OCI-M2 (cell line): ENCODE measurements at regions not wholly inside any gene's neighbourhood (a gene's known extent, or its start where the extent isn't known, plus 50 kb on each side); places are given as distances from the start of the nearest gene placed in this dataset.
"Not testable (repeated sequence)": the region's sequence is repeated elsewhere in the genome, so short reads cannot be mapped to it uniquely, and the experiment has no call there.

Experiments
- DNase-seq: peaks from one replicate; lab custom pipeline; 2025; ENCODE audit not compliant: unreplicated experiment; lab: John Stamatoyannopoulos, UW

DNA sequence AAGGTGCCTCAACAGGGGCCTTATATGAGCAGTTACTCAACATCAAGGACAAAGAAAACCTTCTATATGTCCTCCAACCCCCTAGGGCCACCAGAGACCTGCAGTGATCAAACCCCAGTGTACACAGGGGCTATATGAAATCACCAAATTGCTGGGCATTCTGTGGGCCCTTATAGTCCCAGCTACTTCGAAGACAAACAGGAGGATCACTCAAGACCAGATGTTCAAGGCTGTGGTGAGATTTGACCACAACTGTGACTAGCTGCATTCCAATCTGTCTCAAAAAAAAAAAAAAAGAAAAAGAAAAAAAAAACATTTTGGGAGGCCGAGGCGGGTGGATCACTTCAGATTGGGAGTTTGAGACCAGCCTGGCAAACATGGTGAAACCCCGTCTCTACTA is 51.0 kb upstream of the PRB2 start:
- DNase-seq: no peak

DNA sequence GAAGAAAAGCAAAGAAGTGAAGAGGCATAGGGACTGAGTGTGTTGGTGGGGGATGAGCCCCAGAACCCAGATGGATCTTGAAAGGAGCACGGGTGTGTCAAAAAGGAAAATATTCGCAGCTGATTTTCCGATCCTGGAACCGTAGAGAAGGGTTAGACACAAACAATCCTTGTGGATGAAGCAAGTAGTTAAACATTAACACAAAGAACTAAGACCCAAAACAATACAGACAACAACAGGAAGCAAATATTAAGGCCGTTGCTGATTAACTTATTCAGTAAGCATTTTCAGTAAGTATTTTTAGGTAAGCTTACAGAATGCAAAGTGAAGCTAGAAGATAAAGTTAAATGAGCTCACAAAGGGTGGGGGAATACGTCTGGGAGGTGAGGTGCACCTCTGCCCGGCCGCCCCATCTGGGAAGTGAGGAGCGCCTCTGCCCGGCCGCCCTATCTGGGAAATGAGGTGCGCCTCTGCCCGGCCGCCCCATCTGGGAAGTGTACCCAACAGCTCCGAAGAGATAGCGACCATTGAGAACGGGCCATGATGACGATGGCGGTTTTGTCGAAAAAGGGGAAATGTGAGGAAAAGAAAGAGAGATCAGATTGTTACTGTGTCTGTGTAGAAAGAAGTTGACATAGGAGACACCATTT is 62.8 kb upstream of the PRB2 start:
- DNase-seq: no peak

DNA sequence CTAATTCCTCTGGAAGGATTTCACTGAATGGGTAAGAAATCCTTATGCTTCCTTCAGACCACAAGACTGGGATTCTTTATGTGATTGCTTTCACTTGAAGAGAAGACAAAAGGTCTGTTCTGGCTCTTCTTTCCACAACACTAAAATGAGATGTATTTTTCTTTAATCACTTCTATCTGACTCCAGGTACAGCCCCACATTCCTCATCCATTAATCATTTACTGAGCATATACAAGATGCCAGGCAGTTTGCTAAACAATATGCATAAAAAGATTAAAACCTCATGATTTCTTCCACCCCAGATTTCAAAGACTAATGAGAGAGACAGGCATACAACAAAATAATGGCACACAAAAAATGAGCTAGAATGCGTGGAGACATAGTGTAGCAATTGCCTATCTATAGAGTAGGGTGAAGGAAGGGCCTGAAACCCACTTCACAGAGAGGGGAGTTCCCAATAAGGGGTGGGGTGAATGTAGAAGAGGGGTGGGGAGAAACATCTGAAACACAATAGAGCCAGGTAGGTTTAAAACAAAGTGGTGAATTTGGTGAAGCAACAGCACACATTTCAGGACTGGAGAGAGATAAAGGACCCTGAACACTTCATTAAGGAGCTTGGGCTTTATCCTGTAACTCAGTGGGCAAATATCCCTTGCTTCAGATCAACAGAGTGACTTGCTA is 65.1 kb upstream of the PRB2 start:
- no peak for DNase-seq

DNA sequence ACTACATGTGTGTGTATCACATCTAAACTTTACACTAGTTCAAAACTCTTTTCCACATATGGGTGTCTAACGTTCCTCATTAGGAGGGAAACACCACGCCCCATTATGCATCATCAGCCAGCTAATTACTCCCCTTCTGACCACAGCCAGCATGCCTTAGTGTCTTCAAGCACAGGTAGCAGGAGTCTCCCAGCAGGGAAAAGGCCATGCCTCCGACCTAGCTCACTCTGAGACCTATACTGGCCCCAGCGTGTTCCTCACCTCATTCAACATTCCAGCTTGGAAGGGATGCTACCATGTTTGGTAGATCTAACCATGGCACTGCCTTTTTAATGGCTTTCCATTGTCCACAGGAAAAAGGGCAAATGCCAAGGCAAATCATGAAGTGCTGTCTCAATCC is 66.1 kb upstream of the PRB2 start:
- no peak for DNase-seq

DNA sequence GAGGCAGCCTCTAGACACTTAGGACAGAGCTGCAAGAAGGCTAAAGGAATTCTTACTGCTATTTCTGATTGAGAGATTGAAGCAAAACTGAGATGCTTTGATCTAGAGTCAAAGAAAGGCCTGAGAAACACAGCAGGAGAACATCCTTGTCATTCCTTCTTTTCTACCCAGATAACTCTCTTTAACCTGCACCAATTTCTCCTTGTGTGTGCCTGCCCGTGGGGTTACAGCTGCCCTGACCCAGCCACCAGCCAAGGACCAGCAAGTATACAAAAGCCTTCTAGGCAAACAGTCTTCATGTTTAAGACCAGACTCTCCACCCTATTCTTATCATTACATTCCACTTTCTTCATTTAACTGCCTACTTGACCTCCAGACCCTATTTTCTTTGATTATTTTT is 81.7 kb upstream of the PRB2 start:
- no peak for DNase-seq

DNA sequence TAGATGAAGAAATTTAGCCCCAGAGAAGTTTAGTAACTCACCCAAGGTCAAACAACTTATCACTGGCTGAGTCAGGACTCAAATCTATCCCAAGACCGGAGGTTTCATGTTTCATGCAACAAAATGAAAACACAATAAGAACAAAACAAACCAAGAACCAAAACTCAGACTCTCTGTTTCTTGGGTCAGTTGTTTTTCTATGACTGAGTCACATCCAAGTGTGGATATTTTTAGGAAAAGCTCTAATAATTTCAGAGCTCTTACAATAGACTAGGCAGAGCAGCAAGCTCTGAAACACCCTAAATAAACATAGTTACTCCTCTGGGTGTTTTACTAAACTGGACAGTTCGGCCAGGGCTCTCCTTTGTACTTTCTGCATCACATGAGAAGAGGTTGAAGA is 87.6 kb upstream of the PRB2 start:
- no peak for DNase-seq

DNA sequence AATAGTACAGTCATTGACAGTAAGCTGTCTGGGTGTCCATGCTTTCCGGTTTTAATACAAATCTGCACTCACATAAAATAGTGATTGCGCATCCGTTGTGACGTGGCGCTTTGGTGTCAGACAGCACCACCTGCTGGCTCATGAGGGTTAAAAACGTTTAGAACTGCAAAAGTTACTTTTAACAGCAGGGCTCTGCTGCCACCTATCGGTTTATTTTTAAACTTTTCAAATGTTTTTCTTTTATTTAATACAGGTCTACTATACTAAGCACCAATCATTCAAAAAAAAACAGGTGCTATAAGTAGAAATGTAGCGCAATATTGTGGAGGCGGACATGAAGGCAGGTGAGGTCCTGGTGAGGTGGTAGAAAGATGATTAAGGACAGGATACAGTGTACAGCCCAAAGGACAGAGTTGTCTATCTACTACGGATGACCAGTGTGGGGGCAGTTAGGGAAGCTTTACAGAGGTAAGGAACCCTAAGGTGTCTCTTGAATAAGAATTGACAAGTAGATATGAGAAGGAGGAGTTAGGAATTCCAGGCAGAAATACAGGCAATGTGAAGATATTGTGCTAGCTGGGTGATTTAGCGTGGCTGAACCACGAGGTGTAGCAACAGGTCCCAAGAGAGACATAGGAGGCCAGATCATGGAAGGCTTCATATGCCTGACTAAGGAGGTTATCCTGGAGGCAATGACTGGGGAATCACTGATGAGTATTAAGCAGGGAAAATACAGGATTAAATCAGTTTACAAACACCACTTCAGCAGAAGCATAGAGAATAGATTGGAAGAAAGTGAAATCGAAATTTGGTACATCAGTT is 91.5 kb upstream of the PRB2 start:
- peak; percentile 32 for DNase-seq

DNA sequence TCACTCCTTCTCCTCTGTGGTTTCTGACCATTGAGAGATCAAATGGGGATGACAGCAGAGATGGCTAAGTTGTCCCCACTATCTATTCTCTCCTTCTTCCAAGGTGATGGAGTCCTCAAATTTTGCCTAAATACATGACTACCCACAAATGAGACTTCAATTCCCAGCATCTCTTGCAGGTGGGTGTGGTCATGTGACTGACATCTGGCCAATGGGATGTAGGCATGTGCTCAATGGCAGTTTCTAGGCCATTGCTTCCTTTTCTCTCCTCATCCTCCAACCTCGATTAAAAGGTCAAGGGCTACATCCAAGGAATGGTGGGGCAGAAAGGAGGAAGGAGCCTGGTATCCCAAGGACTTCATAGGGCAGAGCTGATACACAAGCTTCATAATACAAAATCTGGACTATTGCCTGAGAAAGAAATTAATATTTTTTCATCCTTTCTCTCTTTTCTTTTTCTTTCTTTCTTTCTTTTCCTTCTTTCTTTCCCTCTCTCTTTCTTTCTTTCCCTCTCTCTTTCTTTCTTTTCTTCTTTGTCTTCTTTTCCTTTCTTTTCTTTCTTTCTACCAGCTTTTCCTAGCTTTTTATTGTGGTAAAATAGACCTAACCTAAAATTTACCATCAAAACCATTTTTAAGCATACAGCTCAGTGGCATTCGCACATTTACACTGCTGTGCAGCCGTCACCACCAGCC is 100.9 kb upstream of the PRB2 start:
- no peak for DNase-seq

DNA sequence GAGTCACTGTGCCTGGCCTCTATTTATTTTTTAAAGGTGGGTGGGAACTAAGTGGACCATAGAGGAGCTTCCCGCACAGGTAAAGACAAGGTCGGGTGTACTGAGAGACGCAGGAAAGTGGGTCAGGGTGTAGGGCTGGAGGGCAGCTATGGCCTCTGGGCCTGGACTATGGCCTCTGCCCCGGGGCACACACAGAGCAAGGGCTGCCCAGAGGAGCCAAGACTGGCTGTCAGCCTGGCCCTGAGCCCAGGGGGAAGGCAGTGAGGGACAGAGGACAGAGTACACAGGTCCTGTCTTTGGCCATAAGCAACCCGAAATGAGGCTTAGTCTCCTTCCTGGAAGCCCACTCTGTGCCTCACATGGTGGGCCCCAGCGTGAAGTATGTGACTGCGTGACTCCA is 102.1 kb upstream of the PRB2 start:
- DNase-seq: no peak

DNA sequence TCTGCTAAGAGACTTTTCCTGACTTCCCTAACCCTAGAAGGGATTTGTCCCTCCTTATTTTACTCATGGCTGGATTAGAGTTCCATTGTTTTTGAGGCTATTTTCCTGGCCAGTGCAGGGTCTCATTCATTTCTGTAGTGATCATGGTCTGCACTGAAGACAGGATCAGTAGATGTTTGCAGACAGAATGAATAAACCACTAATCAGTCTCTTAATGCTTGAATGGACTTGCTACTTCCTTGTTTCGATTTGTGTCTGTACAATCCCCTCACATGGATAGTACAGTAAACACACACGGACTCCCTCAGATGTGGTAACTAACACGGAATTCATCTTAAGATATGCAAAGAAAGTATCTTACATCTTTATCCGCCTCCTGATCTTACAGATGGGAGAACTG is 102.6 kb upstream of the PRB2 start:
- no peak for DNase-seq

DNA sequence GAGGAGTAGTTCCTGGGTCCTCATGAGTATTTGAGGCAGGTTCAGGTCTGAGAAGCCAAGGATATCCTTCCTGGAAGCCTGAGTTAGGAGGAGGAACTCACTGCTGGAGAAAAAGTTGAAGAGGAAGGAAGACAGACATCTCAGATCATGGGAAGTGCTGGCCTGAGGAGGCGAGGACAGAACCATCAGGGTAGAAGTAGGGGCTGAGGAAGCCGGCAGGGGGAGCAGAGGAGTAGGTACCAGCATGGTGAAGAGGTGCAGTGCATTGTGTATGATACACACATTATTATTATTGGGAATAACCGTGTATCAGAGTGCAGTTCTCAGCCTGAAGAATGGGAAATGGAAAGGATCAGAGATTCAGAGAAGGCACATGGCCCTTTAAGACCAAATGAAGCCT is 103.2 kb upstream of the PRB2 start:
- DNase-seq: not testable (repeated sequence)

DNA sequence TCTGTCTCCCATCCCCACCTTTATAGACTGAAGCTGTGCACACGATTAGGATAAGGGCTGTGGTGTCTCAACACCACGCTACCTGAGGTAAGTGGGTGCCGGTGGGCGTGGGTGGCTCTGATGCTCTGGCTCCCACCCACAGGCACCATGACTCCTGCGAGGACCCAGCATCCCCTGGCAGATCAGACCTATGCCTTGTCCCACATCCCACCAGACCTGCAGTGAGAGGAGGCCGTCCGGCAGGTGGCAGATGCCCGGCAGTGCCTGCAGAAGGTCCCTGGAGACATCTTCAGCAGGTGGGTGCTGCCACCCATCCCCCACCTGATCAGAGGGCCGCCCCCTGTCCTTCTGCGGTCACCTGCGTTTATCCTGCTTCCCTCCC is 104.4 kb upstream of the PRB2 start:
- DNase-seq: no peak

DNA sequence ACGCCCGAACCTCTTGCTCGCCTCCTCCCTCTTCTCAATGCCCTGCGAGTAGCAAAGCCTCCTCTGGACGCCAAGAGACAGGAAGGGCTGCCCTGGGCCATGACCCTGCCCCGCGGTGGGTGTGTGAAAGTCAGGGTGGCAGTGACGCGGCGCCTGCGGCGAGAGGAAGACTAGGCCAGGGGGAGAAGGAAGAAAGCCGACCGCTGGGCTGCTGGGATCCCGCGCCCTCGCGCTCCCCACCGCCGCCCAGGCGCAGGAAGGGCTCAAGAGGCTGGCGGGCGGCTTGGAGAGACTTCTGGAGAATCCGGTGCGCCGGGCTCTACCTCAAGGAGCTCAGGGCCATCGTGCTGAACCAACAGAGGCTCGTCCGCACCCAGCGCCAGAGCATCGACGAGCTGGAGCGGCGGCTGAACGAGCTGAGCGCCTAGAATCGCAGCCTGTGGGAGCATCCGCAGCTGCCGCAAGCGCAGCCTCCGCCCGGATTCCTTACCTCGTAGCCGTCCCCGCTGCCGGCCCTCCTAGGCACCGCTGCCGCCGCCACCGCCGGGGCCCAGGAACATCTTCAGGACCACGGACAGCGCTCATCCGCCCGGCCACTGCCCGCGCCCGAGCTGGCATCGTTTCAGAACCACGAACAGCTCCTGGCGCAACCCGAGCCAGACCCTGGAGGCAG is 105.0 kb upstream of the PRB2 start:
- no peak for DNase-seq

DNA sequence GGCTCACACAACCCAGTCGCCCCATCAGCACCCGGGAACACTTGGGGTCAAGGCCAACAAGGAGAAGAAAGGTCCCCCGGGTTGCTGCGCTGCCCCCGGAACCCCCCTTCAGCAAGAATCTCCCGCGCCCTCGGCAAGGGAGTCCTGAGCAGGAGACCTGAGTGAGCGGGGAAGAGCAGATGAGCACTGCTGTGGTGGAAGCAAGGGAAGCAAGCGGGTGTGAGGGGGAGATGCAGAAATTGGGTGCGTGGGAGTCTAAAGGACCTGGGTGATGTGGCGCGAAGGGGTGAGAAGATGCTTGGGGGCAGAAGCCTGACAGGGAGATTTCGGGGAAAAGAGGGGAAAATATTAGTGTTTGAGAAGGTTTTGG is 105.5 kb upstream of the PRB2 start:
- DNase-seq: no peak

DNA sequence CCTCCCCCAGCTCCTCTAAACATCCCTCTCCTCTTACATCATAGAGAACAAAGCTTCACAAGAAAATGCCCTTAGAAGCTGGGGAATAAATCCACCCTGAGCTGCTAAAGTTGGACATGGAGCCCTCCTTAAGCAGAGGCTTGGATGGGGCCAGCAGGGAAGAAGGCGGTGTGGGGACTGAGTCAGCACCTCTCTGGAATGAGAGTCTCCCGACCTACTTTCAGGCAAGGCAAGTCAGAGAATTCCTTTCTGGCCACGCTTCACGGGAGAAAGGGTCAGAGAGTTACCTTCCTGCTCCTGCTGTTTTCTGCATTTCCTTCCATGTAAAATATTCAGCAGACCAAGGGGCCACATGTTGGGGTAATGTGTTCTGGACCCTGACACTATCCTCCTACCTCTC is 113.3 kb upstream of the PRB2 start:
- DNase-seq: no peak

DNA sequence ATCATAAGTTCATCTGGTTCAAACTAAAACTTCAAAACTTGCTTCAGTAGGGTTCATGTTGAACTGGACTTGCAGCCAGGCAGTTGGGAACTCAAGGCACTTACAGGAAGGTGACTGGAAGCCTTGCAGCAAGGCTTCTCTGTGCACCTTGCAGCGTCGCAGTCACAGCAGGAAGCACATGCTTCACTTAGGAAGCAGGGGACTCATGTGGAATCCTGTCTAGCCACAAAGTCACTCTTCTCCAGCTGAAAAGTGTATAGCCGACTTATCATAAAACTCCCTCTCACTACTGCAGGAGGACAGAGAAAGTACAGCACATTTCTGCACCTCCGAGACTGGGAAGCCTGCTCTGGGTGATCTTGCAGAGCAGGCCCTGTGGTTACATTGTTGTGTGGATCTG is 114.0 kb upstream of the PRB2 start:
- DNase-seq: no peak

DNA sequence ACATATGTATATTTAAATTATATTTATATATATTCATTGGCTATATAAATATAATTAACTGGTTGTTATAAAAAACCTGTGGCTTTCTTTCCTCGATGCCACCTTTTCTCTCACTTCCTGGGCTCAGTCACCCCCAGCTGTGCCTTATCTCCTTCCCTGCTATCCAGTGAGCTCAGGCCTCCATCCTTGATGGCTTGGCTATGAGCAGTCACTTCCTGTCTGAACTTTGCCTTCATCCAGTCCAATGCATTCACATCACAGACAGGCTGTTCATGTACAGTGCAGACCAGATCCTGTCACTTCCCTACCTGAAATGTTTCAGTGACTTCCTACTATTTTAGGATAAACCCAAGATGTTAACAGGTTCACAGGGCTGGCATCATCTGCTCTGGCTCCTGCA is 115.3 kb upstream of the PRB2 start:
- no peak for DNase-seq

DNA sequence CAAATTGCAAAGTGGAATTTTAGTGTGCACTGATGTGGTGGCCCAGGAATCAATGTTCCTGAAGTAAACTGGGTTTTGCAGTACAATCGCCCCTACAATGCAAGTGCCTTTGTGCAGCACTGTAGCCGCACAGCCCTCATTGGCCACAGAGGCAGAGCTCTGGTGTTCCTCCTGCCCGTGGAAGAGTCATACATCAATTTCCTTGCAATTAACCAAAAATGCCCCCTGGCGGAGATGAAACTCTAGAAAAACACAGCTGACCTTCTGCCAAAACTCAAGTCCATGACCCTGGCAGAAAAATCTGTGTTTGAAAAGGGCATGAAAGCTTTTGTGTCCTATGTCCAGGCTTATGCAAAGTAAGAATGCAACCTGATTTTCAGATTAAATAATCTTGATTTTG is 117.9 kb upstream of the PRB2 start:
- no peak for DNase-seq

DNA sequence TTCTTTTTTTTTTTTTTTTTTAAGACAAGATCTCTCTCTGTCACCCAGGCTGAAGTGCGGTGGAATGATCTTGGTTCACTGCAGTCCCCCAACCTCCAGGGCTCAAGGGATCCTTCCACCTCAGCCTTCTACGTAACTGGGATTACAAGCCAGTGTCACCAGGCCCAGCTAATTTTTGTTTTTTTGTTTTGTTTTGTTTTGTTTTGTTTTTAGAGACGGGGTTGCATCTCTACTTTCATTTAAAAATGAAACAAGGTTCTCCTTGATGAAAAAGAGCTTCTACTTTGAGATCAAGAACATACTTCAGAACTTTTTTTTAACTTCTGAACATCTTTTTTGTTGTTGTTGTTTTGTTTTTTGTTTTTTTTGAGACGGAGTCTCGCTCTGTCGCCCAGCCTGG is 121.7 kb upstream of the PRB2 start:
- DNase-seq: no peak

DNA sequence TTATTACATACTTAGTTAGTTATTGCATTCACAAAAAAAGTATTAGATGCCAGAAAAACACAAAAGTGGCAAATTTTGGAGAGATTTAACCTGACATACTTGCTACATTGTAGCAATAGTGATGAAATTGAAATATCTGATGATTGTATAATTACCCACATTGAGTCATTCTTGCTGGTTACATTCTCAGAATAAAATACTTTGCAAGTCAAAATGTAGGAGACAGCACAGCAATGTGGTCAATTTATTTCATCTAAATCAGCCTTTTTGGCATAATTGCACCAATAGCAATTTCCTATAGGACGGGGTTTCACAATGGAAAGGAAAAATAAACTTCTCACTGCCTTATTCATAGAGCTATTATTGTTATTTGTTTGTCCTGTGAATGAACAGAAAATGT is 125.0 kb upstream of the ETV6 start:
- DNase-seq: no peak

DNA sequence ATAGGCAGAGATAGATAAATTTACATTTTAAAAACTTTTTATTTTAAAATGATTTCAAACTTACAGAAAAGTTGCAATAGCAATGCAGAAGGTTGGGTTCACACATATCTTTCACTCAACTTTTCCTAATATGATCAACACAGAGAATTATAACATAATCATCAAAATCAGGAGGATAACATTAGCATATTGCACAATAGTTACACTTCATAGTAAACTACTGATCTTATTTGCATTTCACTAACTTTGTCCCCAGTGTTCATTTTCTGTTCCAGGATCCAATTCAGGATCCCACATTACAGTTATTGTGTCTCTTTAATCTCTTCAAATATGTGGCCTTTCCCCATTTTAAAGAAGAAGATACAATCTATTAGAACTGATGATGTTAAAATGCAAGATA is 115.4 kb upstream of the ETV6 start:
- DNase-seq: no peak
